ENCODE measurements at regions not wholly inside any gene's neighbourhood (a gene's known extent, or its start where the extent isn't known, plus 50 kb on each side); places are given as distances from the start of the nearest gene placed in this dataset.

DNA sequence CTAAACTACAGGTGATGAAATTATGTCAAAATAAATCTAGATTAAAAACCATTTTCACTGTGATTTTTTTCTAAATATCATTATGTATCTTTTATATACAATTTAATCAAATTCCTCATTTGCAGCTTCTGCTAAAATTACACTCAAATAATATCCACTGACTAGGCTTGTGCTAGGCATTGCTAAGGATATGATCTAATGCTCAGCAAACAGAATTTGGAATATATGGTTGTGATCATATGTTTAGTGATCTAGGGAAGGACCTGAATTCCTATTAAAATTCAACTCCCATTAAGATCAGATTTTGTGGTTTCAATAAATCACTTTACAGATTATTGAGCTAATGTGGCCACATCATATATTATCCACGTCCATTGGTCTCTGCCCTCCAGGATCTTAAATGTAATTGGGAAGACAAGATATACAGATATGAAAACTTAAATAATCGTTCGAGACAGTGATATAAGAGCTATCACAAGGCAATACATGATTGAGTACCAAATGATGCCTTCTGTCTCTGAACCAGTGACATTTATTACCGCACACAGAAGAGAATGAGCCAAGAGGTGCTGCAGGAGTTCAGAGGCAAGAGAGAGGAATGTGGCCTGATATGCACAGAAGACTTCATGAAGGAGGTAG is 206.0 kb upstream of the RPS6KA3 start:
- TF ChIP-seq POLR2A (IDR thresholded peaks at IDR 0.05; ENCODE audit: low read length) (no peak), GATA1 (IDR thresholded peaks at IDR 0.05; ENCODE audit: low read depth, low read length) (no peak)
